Stimulated activated CD8-positive, alpha-beta memory T cell treated with anti-CD3 and anti-CD28 coated beads, Interleukin-12 subunit alpha, Interleukin-12 subunit beta, amount 100 ng/mL, for 24 hours (primary cell): ENCODE measurements at regions not wholly inside any gene's neighbourhood (a gene's known extent, or its start where the extent isn't known, plus 50 kb on each side); places are given as distances from the start of the nearest gene placed in this dataset.

Experiments
- DNase-seq: peaks from one replicate; pipeline ENCODE4 v3.0.0-alpha.2; 2020; ENCODE audit errors: extremely low read depth

GRCh38 chr20:21956591-21956990, 251.1 kb downstream of the PAX1 start:
- DNase-seq: no peak

GRCh38 chr20:21947406-21947805, 241.9 kb downstream of the PAX1 start:
- no peak for DNase-seq

- no peak for DNase-seq
Observed at GRCh38 chr20:21944227-21944626, 238.8 kb downstream of the PAX1 start.

GRCh38 chr20:21941941-21942805, 236.7 kb downstream of the PAX1 start:
- DNase-seq: no peak

GRCh38 chr20:21936720-21937380, 231.4 kb downstream of the PAX1 start:
- no peak for DNase-seq

GRCh38 chr20:21936261-21936660, 230.8 kb downstream of the PAX1 start:
- DNase-seq: no peak

- DNase-seq: no peak
Observed at GRCh38 chr20:21933526-21933925, 228.1 kb downstream of the PAX1 start.

GRCh38 chr20:21921251-21921650, 215.8 kb downstream of the PAX1 start:
- no peak for DNase-seq

- no peak for DNase-seq
Observed at GRCh38 chr20:21920211-21920610, 214.7 kb downstream of the PAX1 start.

GRCh38 chr20:21918398-21918797, 212.9 kb downstream of the PAX1 start:
- DNase-seq: no peak

GRCh38 chr20:21902391-21902790, 196.9 kb downstream of the PAX1 start:
- DNase-seq: no peak

- DNase-seq: no peak
Observed at GRCh38 chr20:21901470-21902275, 196.2 kb downstream of the PAX1 start.

- no peak for DNase-seq
Observed at GRCh38 chr20:21900431-21900830, 195.0 kb downstream of the PAX1 start.

GRCh38 chr20:21874921-21875320, 169.5 kb downstream of the PAX1 start:
- no peak for DNase-seq

GRCh38 chr20:21874127-21874526, 168.7 kb downstream of the PAX1 start:
- DNase-seq: no peak

GRCh38 chr20:21873291-21873690, 167.8 kb downstream of the PAX1 start:
- no peak for DNase-seq

GRCh38 chr20:21867811-21868210, 162.3 kb downstream of the PAX1 start:
- no peak for DNase-seq

- DNase-seq: no peak
Observed at GRCh38 chr20:21867353-21867752, 161.9 kb downstream of the PAX1 start.

GRCh38 chr20:21862956-21863355, 157.5 kb downstream of the PAX1 start:
- no peak for DNase-seq

- no peak for DNase-seq
Observed at GRCh38 chr20:21862259-21862946, 156.9 kb downstream of the PAX1 start.

- no peak for DNase-seq
Observed at GRCh38 chr20:21840991-21841390, 135.5 kb downstream of the PAX1 start.

GRCh38 chr20:21839982-21840381, 134.5 kb downstream of the PAX1 start:
- no peak for DNase-seq
